ENCODE measurements at regions not wholly inside any gene's neighbourhood (a gene's known extent, or its start where the extent isn't known, plus 50 kb on each side); places are given as distances from the start of the nearest gene placed in this dataset.

DNA sequence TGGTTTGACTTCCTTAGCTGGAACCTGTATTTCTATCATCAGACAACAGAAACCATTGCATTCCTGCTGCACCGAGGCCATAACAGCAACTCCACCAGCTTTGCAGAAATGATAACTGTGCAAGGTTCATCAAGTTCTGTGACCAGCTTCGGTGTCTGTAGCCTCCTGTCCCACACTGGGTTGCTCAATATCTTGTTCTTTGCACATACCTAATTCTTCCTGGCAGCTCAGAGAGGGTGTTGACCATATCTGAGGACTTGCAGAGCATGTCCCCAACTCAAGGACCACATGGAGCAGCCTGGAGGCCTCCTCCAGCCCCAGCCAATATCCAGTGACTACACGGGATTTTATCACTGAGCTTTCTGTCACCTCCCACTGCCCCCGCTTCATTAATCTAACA, 59.3 kb upstream of the SCAF8 start:
- H2BK20ac ChIP-seq (ENCODE audit: low read depth, low read length, poor library complexity, severe bottlenecking), result no peak overlapping the region
- H3K14ac ChIP-seq (ENCODE audit: insufficient read depth, low read length), result no peak overlapping the region
- Mint-ChIP-seq H3K27me3 (ENCODE audit: low read depth) (peaks cover 2% of the 10 kb centered on the region; the same call in 1 of the 2 replicates), H3K4me3 (no peak overlapping the region), H3K4me1 (no peaks in the 10 kb centered on the region), H3K27ac (no peak overlapping the region), H3K36me3 (ENCODE audit: insufficient read depth in 1 of 3, low read depth in 3 of 3) (no peaks in the 10 kb centered on the region), H3K9me3 (no peaks in the 10 kb centered on the region)
- no peak overlapping the region for H2BK15ac ChIP-seq (ENCODE audit: low read depth, low read length)
- no peak overlapping the region for H2BK5ac ChIP-seq (ENCODE audit: insufficient read length, low read length)
- no peak overlapping the region for H2BK120ac ChIP-seq (ENCODE audit: low read depth, low read length, poor library complexity, severe bottlenecking)
- DNase-seq, result no peak
- H4K91ac ChIP-seq (ENCODE audit: insufficient read length, low read depth, low read length), result no peak overlapping the region
- H3T11ph ChIP-seq (ENCODE audit: low read length), result no peak overlapping the region
- H4K20me1 ChIP-seq (ENCODE audit: control insufficient read depth, insufficient read depth, insufficient read length), result no peaks in the 10 kb centered on the region
- H4K5ac ChIP-seq (ENCODE audit: insufficient read length, low read depth, low read length), result no peak overlapping the region
- no peaks in the 10 kb centered on the region for H3K79me1 ChIP-seq (ENCODE audit: insufficient read depth, low read depth, low read length, poor library complexity, severe bottlenecking)
- no peak overlapping the region for H3K9ac ChIP-seq (ENCODE audit: extremely low read depth, insufficient read length, low read length)
- no peak overlapping the region for H4K8ac ChIP-seq (replicated peaks; ENCODE audit: insufficient read length, low read depth, low read length)
- no peak overlapping the region for H3K18ac ChIP-seq (ENCODE audit: insufficient read length, low read depth, low read length)
- no peak overlapping the region for H3K4me2 ChIP-seq (ENCODE audit: insufficient read depth, insufficient read length, low read length)
- TF ChIP-seq, protein P1, sequence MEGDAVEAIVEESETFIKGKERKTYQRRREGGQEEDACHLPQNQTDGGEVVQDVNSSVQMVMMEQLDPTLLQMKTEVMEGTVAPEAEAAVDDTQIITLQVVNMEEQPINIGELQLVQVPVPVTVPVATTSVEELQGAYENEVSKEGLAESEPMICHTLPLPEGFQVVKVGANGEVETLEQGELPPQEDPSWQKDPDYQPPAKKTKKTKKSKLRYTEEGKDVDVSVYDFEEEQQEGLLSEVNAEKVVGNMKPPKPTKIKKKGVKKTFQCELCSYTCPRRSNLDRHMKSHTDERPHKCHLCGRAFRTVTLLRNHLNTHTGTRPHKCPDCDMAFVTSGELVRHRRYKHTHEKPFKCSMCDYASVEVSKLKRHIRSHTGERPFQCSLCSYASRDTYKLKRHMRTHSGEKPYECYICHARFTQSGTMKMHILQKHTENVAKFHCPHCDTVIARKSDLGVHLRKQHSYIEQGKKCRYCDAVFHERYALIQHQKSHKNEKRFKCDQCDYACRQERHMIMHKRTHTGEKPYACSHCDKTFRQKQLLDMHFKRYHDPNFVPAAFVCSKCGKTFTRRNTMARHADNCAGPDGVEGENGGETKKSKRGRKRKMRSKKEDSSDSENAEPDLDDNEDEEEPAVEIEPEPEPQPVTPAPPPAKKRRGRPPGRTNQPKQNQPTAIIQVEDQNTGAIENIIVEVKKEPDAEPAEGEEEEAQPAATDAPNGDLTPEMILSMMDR (conservative IDR thresholded peaks at IDR 0.05), result no peak
- no peak overlapping the region for H3K56ac ChIP-seq (ENCODE audit: insufficient read length, low read depth, low read length)
- no peak overlapping the region for H3K4ac ChIP-seq (ENCODE audit: low read depth, low read length)
- H3K27me3 ChIP-seq (ENCODE audit: insufficient read depth, low read length), result no peaks in the 10 kb centered on the region
- H2AK5ac ChIP-seq (ENCODE audit: insufficient read length, low read length), result no peak overlapping the region
- no peak overlapping the region for H3K23ac ChIP-seq (ENCODE audit: insufficient read length, low read depth, low read length)
- H3K9me3 ChIP-seq (ENCODE audit: control insufficient read depth, low read depth, low read length), result no peaks in the 10 kb centered on the region
- H3K4me1 ChIP-seq (ENCODE audit: insufficient read depth, low read length), result no peaks in the 10 kb centered on the region
- no CpG with 5 or more reads among the region's 4 CpGs for WGBS (ENCODE audit: extremely low coverage, insufficient read length, low lambda C conversion rate)
- no peak overlapping the region for H2BK12ac ChIP-seq (ENCODE audit: insufficient read length, low read depth, low read length)
- no peaks in the 10 kb centered on the region for H3K79me2 ChIP-seq (ENCODE audit: insufficient read depth, low read length)
- no peaks in the 10 kb centered on the region for H3K23me2 ChIP-seq (ENCODE audit: insufficient read length, low read depth, low read length, poor library complexity, severe bottlenecking)
- H2AFZ ChIP-seq (ENCODE audit: low read length), result no peak overlapping the region
- no peak overlapping the region for H3K27ac ChIP-seq (ENCODE audit: insufficient read length, low read depth, low read length)

Measured in H9 (cell line).